Caco-2 (cell line): ENCODE measurements at regions not wholly inside any gene's neighbourhood (a gene's known extent, or its start where the extent isn't known, plus 50 kb on each side); places are given as distances from the start of the nearest gene placed in this dataset.

ENCODE experiments used
- BruUV-seq: library from RNA; stranded (reverse); fragments of 400-500 nt; replicated peaks from 2 replicates; lab custom pipeline; 2021; lab: Mats Ljungman, UMichigan
- CTCF ChIA-PET: fragments of 300-600 bp; sonication (Branson Sonifier 250); formaldehyde crosslinking; loops from one replicate; lab custom pipeline; 2022; ENCODE audit warnings: antibody characterized with exemption; lab: Charles Lee
- POLR2A ChIA-PET: fragments of 300-600 bp; sonication (Branson Sonifier 250); formaldehyde crosslinking; loops from one replicate; lab custom pipeline; 2022; ENCODE audit warnings: antibody characterized with exemption; lab: Charles Lee
- DNase-seq, 2 experiments: peaks; one replicate each; pipeline versions ENCODE4 v3.0.0 to v3.0.0-alpha.2; 2020 to 2022
- H3K27me3 ChIP-seq: replicated peaks from 2 replicates; pipeline ENCODE4 v1.6.0; 2011; ENCODE audit warnings: low read length; ENCODE audit not compliant: control insufficient read depth, insufficient read depth
- H3K36me3 ChIP-seq: 2 replicates; pipeline ENCODE4 v1.5.1; 2011; ENCODE audit warnings: low read length; ENCODE audit not compliant: control insufficient read depth, insufficient read depth
- H3K4me1 ChIP-seq: fragments of 250-450 bp; sonication (Bioruptor Pico); 2 replicates; pipeline ENCODE4 v1.5.1; 2020; ENCODE audit warnings: mild to moderate bottlenecking
- H3K4me3 ChIP-seq: 2 replicates; pipeline ENCODE4 v1.5.1; 2011; ENCODE audit warnings: low read depth, mild to moderate bottlenecking, control low read depth, low read length
- H3K9me3 ChIP-seq: fragments of 250-450 bp; sonication (Bioruptor Pico); 2 replicates; pipeline ENCODE4 v1.5.1; 2020; ENCODE audit warnings: mild to moderate bottlenecking, moderate library complexity
- H3K27ac Mint-ChIP-seq: one replicate; pipeline ENCODE4 v1.8.0; 2022; ENCODE audit warnings: mixed read lengths; ENCODE audit not compliant: unreplicated experiment
- H3K27me3 Mint-ChIP-seq: one replicate; pipeline ENCODE4 v1.8.0; 2022; ENCODE audit warnings: mixed read lengths; ENCODE audit not compliant: insufficient read depth, unreplicated experiment
- H3K36me3 Mint-ChIP-seq: one replicate; pipeline ENCODE4 v1.8.0; 2022; ENCODE audit warnings: mild to moderate bottlenecking, mixed read lengths; ENCODE audit not compliant: insufficient read depth, unreplicated experiment
- H3K4me1 Mint-ChIP-seq: one replicate; pipeline ENCODE4 v1.8.0; 2022; ENCODE audit warnings: low read depth, mixed read lengths; ENCODE audit not compliant: unreplicated experiment
- H3K4me3 Mint-ChIP-seq: one replicate; pipeline ENCODE4 v1.8.0; 2022; ENCODE audit warnings: mild to moderate bottlenecking, moderate library complexity, mixed read lengths; ENCODE audit not compliant: unreplicated experiment
- H3K9me3 Mint-ChIP-seq: one replicate; pipeline ENCODE4 v1.8.0; 2022; ENCODE audit warnings: mixed read lengths; ENCODE audit not compliant: unreplicated experiment
- intact Hi-C: fragments of 100-400 bp; cut with micrococcal nuclease; formaldehyde crosslinking; loops from one replicate; pipeline ENCODE4 v1.10.0; 2022; ENCODE audit not compliant: unreplicated experiment
- TF ChIP-seq, protein P1 (sequence below), 2 experiments: fragments of 200-600 bp in 1 of 2; IDR thresholded peaks; 1 replicate in 1 of 2; 2 replicates in 1 of 2; pipeline versions ENCODE4 v1.5.1 to v1.8.0; 2011 to 2022; ENCODE audit warnings: antibody characterized with exemption in 1 of 2, control low read depth in 1 of 2, inconsistent platforms in 1 of 2, low read depth in 1 of 2, low read length in 1 of 2, mild to moderate bottlenecking in 1 of 2, moderate library complexity in 1 of 2; ENCODE audit not compliant: insufficient read depth in 1 of 2, severe bottlenecking in 1 of 2, unreplicated experiment in 1 of 2

DNA sequence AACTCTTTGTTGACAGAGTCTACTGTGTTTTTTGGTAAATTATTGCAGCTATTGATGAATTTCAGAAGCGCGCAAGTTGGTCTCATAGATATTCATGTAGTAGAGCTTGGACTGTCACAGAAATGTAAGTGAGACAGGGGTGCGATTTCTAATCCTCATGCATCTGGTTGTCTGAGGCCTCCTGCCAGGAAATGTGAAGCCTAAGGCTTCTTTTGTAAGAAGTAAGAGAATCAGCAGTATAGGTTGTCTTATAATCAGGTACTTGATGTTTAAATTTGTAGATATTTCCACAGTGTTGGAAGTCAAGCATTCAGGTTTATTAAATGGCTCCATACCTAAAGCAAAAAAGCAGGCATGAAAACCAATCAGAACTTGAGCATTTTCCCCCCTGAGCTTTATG, 332.9 kb upstream of the FMN2 start:
- Mint-ChIP-seq H3K27ac (no peak overlapping the region), H3K9me3 (no peaks in the 10 kb centered on the region), H3K27me3 (peaks cover 4% of the 10 kb centered on the region), H3K36me3 (no peaks in the 10 kb centered on the region), H3K4me1 (no peaks in the 10 kb centered on the region), H3K4me3 (no peak overlapping the region)
- Histone ChIP-seq H3K4me3 (no peak overlapping the region), H3K27me3 (no peaks in the 10 kb centered on the region), H3K36me3 (no peaks in the 10 kb centered on the region), H3K4me1 (no peaks in the 10 kb centered on the region), H3K9me3 (no peaks in the 10 kb centered on the region)
- DNase-seq, result no peak
- no TSS peak for BruUV-seq
- intact Hi-C loops, result no loop called here
- ChIA-PET POLR2A (no interaction called here), CTCF (no interaction called here)
- TF ChIP-seq, protein P1, sequence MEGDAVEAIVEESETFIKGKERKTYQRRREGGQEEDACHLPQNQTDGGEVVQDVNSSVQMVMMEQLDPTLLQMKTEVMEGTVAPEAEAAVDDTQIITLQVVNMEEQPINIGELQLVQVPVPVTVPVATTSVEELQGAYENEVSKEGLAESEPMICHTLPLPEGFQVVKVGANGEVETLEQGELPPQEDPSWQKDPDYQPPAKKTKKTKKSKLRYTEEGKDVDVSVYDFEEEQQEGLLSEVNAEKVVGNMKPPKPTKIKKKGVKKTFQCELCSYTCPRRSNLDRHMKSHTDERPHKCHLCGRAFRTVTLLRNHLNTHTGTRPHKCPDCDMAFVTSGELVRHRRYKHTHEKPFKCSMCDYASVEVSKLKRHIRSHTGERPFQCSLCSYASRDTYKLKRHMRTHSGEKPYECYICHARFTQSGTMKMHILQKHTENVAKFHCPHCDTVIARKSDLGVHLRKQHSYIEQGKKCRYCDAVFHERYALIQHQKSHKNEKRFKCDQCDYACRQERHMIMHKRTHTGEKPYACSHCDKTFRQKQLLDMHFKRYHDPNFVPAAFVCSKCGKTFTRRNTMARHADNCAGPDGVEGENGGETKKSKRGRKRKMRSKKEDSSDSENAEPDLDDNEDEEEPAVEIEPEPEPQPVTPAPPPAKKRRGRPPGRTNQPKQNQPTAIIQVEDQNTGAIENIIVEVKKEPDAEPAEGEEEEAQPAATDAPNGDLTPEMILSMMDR (IDR thresholded peaks at IDR 0.05; ENCODE audit: insufficient read depth in 1 of 2, low read depth in 1 of 2, low read length in 1 of 2, severe bottlenecking in 1 of 2, unreplicated experiment in 1 of 2), result no peak

DNA sequence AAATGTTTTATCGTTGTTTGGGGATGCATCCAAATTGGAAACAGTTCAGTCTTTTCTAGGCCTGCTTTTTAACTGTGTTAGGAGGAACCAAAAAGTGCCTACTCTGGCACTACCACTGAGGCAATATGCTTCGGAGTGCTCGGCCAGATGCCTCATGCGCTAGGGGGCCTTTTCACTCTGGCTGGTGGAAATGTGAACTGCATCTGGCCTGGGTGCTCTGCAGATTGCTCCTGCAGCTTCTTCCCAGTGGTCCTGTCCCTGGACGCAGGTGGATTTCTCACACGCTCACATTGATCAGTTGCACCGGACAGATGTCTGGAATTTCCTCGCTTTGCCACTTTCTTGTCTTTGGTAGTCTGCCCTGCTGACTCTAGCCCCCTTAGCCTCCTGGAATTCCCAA, 330.2 kb upstream of the FMN2 start:
- POLR2A ChIA-PET, result no interaction called here
- Mint-ChIP-seq H3K9me3 (no peaks in the 10 kb centered on the region), H3K27ac (no peak overlapping the region), H3K27me3 (peaks cover 4% of the 10 kb centered on the region), H3K4me3 (no peak overlapping the region), H3K36me3 (no peaks in the 10 kb centered on the region), H3K4me1 (no peaks in the 10 kb centered on the region)
- TF ChIP-seq, protein P1 (IDR thresholded peaks at IDR 0.05; ENCODE audit: insufficient read depth in 1 of 2, low read depth in 1 of 2, low read length in 1 of 2, severe bottlenecking in 1 of 2, unreplicated experiment in 1 of 2), result no peak
- Histone ChIP-seq H3K4me1 (no peaks in the 10 kb centered on the region), H3K36me3 (no peaks in the 10 kb centered on the region), H3K27me3 (no peaks in the 10 kb centered on the region), H3K9me3 (no peaks in the 10 kb centered on the region), H3K4me3 (no peak overlapping the region)
- intact Hi-C loops, result no loop called here
- BruUV-seq, result no TSS peak
- CTCF ChIA-PET, result no interaction called here
- no peak for DNase-seq

DNA sequence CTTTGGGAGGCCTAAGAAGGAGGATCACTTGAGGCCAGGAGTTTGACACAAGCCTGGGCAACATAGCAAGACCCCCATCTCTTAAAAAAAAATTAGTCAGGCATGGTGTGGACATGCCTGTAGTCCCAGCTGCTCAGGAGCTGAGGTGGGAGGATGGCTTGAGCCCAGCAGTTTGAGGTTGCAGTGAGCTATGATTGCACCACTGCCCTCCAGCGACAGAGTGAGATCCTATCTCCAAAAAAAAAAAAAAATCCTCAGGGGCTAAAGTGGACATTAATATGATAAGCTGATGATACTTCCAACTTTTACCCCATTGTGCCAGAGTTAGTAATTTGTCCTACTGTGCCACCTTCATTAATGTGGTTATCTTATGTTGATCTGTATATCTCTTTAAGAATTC, 327.8 kb upstream of the FMN2 start:
- intact Hi-C loops, result no loop called here
- ChIA-PET POLR2A (no interaction called here), CTCF (interaction anchor here (0.5 to 0.6 kb wide), 2 partner anchors 213 to 409 kb away, joined by 5 read pairs; no protein-coding TSS in a partner anchor)
- Mint-ChIP-seq H3K27ac (no peak overlapping the region), H3K27me3 (peaks cover 4% of the 10 kb centered on the region), H3K36me3 (no peaks in the 10 kb centered on the region), H3K4me1 (no peaks in the 10 kb centered on the region), H3K4me3 (no peak overlapping the region), H3K9me3 (no peaks in the 10 kb centered on the region)
- BruUV-seq, result no TSS peak
- no peaks in the 10 kb centered on the region for H3K36me3 ChIP-seq
- H3K27me3 ChIP-seq, result no peaks in the 10 kb centered on the region
- H3K4me3 ChIP-seq, result no peak overlapping the region
- no peaks in the 10 kb centered on the region for H3K4me1 ChIP-seq
- TF ChIP-seq, protein P1 (IDR thresholded peaks at IDR 0.05; ENCODE audit: insufficient read depth in 1 of 2, low read depth in 1 of 2, low read length in 1 of 2, severe bottlenecking in 1 of 2, unreplicated experiment in 1 of 2), result no peak
- no peak for DNase-seq
- no peaks in the 10 kb centered on the region for H3K9me3 ChIP-seq
